ENCODE measurements at regions not wholly inside any gene's neighbourhood (a gene's known extent, or its start where the extent isn't known, plus 50 kb on each side); places are given as distances from the start of the nearest gene placed in this dataset.

- H3K36me3 ChIP-seq (ENCODE audit: control insufficient read depth, insufficient read depth, low read length), result no peaks in the 10 kb centered on the region
- no peak overlapping the region for H3K27ac ChIP-seq (ENCODE audit: low read length)
- peaks cover 3% of the 10 kb centered on the region for H3K4me1 ChIP-seq (ENCODE audit: control insufficient read depth, insufficient read depth, low read length)
- 60% methylated on average over 1 of the region's 4 CpGs for WGBS (ENCODE audit: insufficient coverage)
- DNase-seq, result no peak
- no peaks in the 10 kb centered on the region for H3K9me3 ChIP-seq (replicated peaks; ENCODE audit: control insufficient read depth, low read depth, low read length)
- H3K4me3 ChIP-seq (ENCODE audit: low read length), result no peak overlapping the region
- no peaks in the 10 kb centered on the region for H3K27me3 ChIP-seq (ENCODE audit: control insufficient read depth, insufficient read depth, low read length)
Measured at GRCh38 chr6:2554651-2555260, 196.0 kb downstream of the MYLK4 start.

- H3K36me3 ChIP-seq (ENCODE audit: control insufficient read depth, insufficient read depth, low read length), result no peaks in the 10 kb centered on the region
- no peak overlapping the region for H3K4me3 ChIP-seq (ENCODE audit: low read length)
- no peak for DNase-seq
- WGBS (ENCODE audit: insufficient coverage), result 56% methylated on average over 5 of the region's 10 CpGs
- no peaks in the 10 kb centered on the region for H3K27me3 ChIP-seq (ENCODE audit: control insufficient read depth, insufficient read depth, low read length)
- no peak overlapping the region for H3K27ac ChIP-seq (ENCODE audit: low read length)
- no peaks in the 10 kb centered on the region for H3K9me3 ChIP-seq (replicated peaks; ENCODE audit: control insufficient read depth, low read depth, low read length)
- H3K4me1 ChIP-seq (ENCODE audit: control insufficient read depth, insufficient read depth, low read length), result no peaks in the 10 kb centered on the region
Measured at GRCh38 chr6:2552526-2553154, 198.1 kb downstream of the MYLK4 start.

GRCh38 chr6:2551705-2552104 lies 199.0 kb downstream of the MYLK4 start:
- H3K27me3 ChIP-seq (ENCODE audit: control insufficient read depth, insufficient read depth, low read length), result no peaks in the 10 kb centered on the region
- H3K4me3 ChIP-seq (ENCODE audit: low read length), result no peak overlapping the region
- H3K36me3 ChIP-seq (ENCODE audit: control insufficient read depth, insufficient read depth, low read length), result no peaks in the 10 kb centered on the region
- WGBS (ENCODE audit: insufficient coverage), result 78% methylated on average over 3 of the region's 3 CpGs
- no peaks in the 10 kb centered on the region for H3K9me3 ChIP-seq (replicated peaks; ENCODE audit: control insufficient read depth, low read depth, low read length)
- DNase-seq, result no peak
- no peaks in the 10 kb centered on the region for H3K4me1 ChIP-seq (ENCODE audit: control insufficient read depth, insufficient read depth, low read length)
- no peak overlapping the region for H3K27ac ChIP-seq (ENCODE audit: low read length)

GRCh38 chr6:2550247-2550646 lies 200.5 kb downstream of the MYLK4 start:
- no peak for DNase-seq
- Histone ChIP-seq H3K9me3 (replicated peaks; ENCODE audit: control insufficient read depth, low read depth, low read length) (no peaks in the 10 kb centered on the region), H3K4me3 (ENCODE audit: low read length) (no peak overlapping the region), H3K4me1 (ENCODE audit: control insufficient read depth, insufficient read depth, low read length) (no peaks in the 10 kb centered on the region), H3K36me3 (ENCODE audit: control insufficient read depth, insufficient read depth, low read length) (no peaks in the 10 kb centered on the region), H3K27ac (ENCODE audit: low read length) (no peak overlapping the region), H3K27me3 (ENCODE audit: control insufficient read depth, insufficient read depth, low read length) (no peaks in the 10 kb centered on the region)
- WGBS (ENCODE audit: insufficient coverage), result 29% methylated on average over 3 of the region's 4 CpGs

GRCh38 chr6:2549834-2550233 lies 200.9 kb downstream of the MYLK4 start:
- WGBS (ENCODE audit: insufficient coverage), result 63% methylated on average over 2 of the region's 3 CpGs

GRCh38 chr6:2547355-2547754 lies 203.4 kb downstream of the MYLK4 start:
- WGBS (ENCODE audit: insufficient coverage), result no CpG with 5 or more reads among the region's 4 CpGs
- DNase-seq, result no peak
- Histone ChIP-seq H3K4me1 (ENCODE audit: control insufficient read depth, insufficient read depth, low read length) (no peaks in the 10 kb centered on the region), H3K27ac (ENCODE audit: low read length) (no peak overlapping the region), H3K4me3 (ENCODE audit: low read length) (no peak overlapping the region), H3K27me3 (ENCODE audit: control insufficient read depth, insufficient read depth, low read length) (peaks cover 4% of the 10 kb centered on the region), H3K36me3 (ENCODE audit: control insufficient read depth, insufficient read depth, low read length) (no peaks in the 10 kb centered on the region), H3K9me3 (replicated peaks; ENCODE audit: control insufficient read depth, low read depth, low read length) (no peaks in the 10 kb centered on the region)

More at GRCh38 chr6:2549834-2550233, 200.9 kb downstream of the MYLK4 start:
- Histone ChIP-seq H3K27ac (ENCODE audit: low read length) (no peak overlapping the region), H3K9me3 (replicated peaks; ENCODE audit: control insufficient read depth, low read depth, low read length) (no peaks in the 10 kb centered on the region), H3K4me1 (ENCODE audit: control insufficient read depth, insufficient read depth, low read length) (no peaks in the 10 kb centered on the region), H3K36me3 (ENCODE audit: control insufficient read depth, insufficient read depth, low read length) (no peaks in the 10 kb centered on the region), H3K27me3 (ENCODE audit: control insufficient read depth, insufficient read depth, low read length) (no peaks in the 10 kb centered on the region), H3K4me3 (ENCODE audit: low read length) (no peak overlapping the region)
- DNase-seq, result no peak

GRCh38 chr6:2546901-2547300 lies 203.8 kb downstream of the MYLK4 start:
- H3K4me3 ChIP-seq (ENCODE audit: low read length), result no peak overlapping the region
- H3K27me3 ChIP-seq (ENCODE audit: control insufficient read depth, insufficient read depth, low read length), result peaks cover 4% of the 10 kb centered on the region
- no peaks in the 10 kb centered on the region for H3K36me3 ChIP-seq (ENCODE audit: control insufficient read depth, insufficient read depth, low read length)
- H3K9me3 ChIP-seq (replicated peaks; ENCODE audit: control insufficient read depth, low read depth, low read length), result no peaks in the 10 kb centered on the region
- DNase-seq, result peak; percentile 23
- H3K27ac ChIP-seq (ENCODE audit: low read length), result no peak overlapping the region
- WGBS (ENCODE audit: insufficient coverage), result 37% methylated on average over 5 of the region's 8 CpGs
- H3K4me1 ChIP-seq (ENCODE audit: control insufficient read depth, insufficient read depth, low read length), result no peaks in the 10 kb centered on the region

- Histone ChIP-seq H3K4me3 (ENCODE audit: low read length) (no peak overlapping the region), H3K27ac (ENCODE audit: low read length) (no peak overlapping the region), H3K36me3 (ENCODE audit: control insufficient read depth, insufficient read depth, low read length) (no peaks in the 10 kb centered on the region), H3K4me1 (ENCODE audit: control insufficient read depth, insufficient read depth, low read length) (no peaks in the 10 kb centered on the region), H3K9me3 (replicated peaks; ENCODE audit: control insufficient read depth, low read depth, low read length) (no peaks in the 10 kb centered on the region), H3K27me3 (ENCODE audit: control insufficient read depth, insufficient read depth, low read length) (peaks cover 4% of the 10 kb centered on the region)
- no peak for DNase-seq
- no CpG with 5 or more reads among the region's 6 CpGs for WGBS (ENCODE audit: insufficient coverage)
Measured at GRCh38 chr6:2545383-2546038, 205.2 kb downstream of the MYLK4 start.

GRCh38 chr6:2543321-2543720 lies 207.4 kb downstream of the MYLK4 start:
- H3K9me3 ChIP-seq (replicated peaks; ENCODE audit: control insufficient read depth, low read depth, low read length), result no peaks in the 10 kb centered on the region
- 93% methylated on average over 1 of the region's 2 CpGs for WGBS (ENCODE audit: insufficient coverage)

GRCh38 chr6:2542858-2543218 lies 207.9 kb downstream of the MYLK4 start:
- Histone ChIP-seq H3K4me3 (ENCODE audit: low read length) (no peak overlapping the region), H3K27me3 (ENCODE audit: control insufficient read depth, insufficient read depth, low read length) (peaks cover 4% of the 10 kb centered on the region), H3K36me3 (ENCODE audit: control insufficient read depth, insufficient read depth, low read length) (no peaks in the 10 kb centered on the region), H3K4me1 (ENCODE audit: control insufficient read depth, insufficient read depth, low read length) (no peaks in the 10 kb centered on the region), H3K9me3 (replicated peaks; ENCODE audit: control insufficient read depth, low read depth, low read length) (no peaks in the 10 kb centered on the region), H3K27ac (ENCODE audit: low read length) (no peak overlapping the region)
- DNase-seq, result no peak
- WGBS (ENCODE audit: insufficient coverage), result 89% methylated on average over 4 of the region's 4 CpGs

More at GRCh38 chr6:2543321-2543720, 207.4 kb downstream of the MYLK4 start:
- Histone ChIP-seq H3K36me3 (ENCODE audit: control insufficient read depth, insufficient read depth, low read length) (no peaks in the 10 kb centered on the region), H3K4me1 (ENCODE audit: control insufficient read depth, insufficient read depth, low read length) (no peaks in the 10 kb centered on the region), H3K4me3 (ENCODE audit: low read length) (no peak overlapping the region), H3K27me3 (ENCODE audit: control insufficient read depth, insufficient read depth, low read length) (peaks cover 4% of the 10 kb centered on the region), H3K27ac (ENCODE audit: low read length) (no peak overlapping the region)
- no peak for DNase-seq
